22Rv1 (cell line): ENCODE measurements at regions not wholly inside any gene's neighbourhood (a gene's known extent, or its start where the extent isn't known, plus 50 kb on each side); places are given as distances from the start of the nearest gene placed in this dataset.

Source experiments
- CTCF ChIP-seq: fragments of 450-650 bp; IDR thresholded peaks from 2 replicates; pipeline ENCODE4 v1.5.1; 2017; ENCODE audit warnings: mild to moderate bottlenecking
- ZFX ChIP-seq: fragments of 450-650 bp; IDR thresholded peaks from 2 replicates; pipeline ENCODE4 v1.6.1; 2017; ENCODE audit warnings: antibody characterized with exemption, borderline replicate concordance

- no peak for TF ChIP-seq CTCF
- no peak for TF ChIP-seq ZFX
Observed at GRCh38 chr3:132088291-132088690, 53.5 kb upstream of the CPNE4 start.
